ENCODE measurements at regions not wholly inside any gene's neighbourhood (a gene's known extent, or its start where the extent isn't known, plus 50 kb on each side); places are given as distances from the start of the nearest gene placed in this dataset.

DNA sequence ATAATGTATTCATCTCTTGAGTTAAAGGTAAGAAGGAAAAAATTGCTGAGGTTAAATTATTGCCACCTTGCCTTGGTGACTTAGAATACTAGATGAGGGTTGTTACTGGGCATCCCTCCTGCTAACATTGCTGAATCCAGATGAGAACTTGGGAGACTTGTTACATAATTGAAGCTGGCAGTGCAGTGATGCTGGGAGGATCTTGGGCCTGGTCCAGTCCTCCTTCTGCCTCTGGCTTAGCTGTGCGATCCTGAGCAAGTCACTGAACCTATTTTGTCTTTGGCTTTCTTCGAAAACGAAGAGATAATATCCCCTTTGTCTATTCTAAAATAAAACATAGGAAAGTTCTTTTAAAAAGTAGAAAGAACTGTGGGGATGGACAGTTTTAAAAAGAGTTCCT is 244.9 kb upstream of the NRIP1 start (continued):
- TF ChIP-seq, protein P1, sequence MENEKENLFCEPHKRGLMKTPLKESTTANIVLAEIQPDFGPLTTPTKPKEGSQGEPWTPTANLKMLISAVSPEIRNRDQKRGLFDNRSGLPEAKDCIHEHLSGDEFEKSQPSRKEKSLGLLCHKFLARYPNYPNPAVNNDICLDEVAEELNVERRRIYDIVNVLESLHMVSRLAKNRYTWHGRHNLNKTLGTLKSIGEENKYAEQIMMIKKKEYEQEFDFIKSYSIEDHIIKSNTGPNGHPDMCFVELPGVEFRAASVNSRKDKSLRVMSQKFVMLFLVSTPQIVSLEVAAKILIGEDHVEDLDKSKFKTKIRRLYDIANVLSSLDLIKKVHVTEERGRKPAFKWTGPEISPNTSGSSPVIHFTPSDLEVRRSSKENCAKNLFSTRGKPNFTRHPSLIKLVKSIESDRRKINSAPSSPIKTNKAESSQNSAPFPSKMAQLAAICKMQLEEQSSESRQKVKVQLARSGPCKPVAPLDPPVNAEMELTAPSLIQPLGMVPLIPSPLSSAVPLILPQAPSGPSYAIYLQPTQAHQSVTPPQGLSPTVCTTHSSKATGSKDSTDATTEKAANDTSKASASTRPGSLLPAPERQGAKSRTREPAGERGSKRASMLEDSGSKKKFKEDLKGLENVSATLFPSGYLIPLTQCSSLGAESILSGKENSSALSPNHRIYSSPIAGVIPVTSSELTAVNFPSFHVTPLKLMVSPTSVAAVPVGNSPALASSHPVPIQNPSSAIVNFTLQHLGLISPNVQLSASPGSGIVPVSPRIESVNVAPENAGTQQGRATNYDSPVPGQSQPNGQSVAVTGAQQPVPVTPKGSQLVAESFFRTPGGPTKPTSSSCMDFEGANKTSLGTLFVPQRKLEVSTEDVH (IDR thresholded peaks at IDR 0.05; ENCODE audit: low read depth, partially characterized antibody): no peak
- TF ChIP-seq BACH1 (tag; IDR thresholded peaks at IDR 0.05) (no peak), BRD9 (IDR thresholded peaks at IDR 0.05; ENCODE audit: low read depth, partially characterized antibody) (no peak), HDAC2 (IDR thresholded peaks at IDR 0.05) (no peak), MITF (IDR thresholded peaks at IDR 0.05) (no peak), ZSCAN32 (CRISPR knock-in tag; IDR thresholded peaks at IDR 0.05) (no peak)

DNA sequence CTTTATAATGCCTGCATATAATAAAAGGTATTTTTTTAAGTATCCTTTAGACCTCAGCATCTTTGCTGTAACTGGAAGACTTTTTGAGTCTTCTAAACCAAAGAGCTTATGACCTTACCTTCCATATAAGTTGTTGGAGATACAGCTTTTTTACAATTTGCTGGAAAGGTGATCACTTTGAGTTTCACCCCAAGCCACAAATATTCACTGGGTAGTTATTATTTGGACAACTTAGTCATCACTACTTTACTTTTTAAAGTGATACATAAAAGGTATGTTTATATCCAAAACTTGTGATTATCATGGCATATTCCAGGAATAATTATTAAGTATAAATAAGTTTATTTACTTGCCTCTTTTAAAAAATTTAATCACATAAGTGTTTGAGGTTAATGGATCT is 246.7 kb upstream of the NRIP1 start:
- Histone ChIP-seq H4K20me1 (replicated peaks; ENCODE audit: control insufficient read depth, insufficient read depth, low read length) (no peaks in the 10 kb centered on the region), H3K4me3 (no peak overlapping the region), H3K27me3 (ENCODE audit: control insufficient read depth in 2 of 2, insufficient read depth in 2 of 2, low read length in 2 of 2) (no peaks in the 10 kb centered on the region), H3K4me2 (ENCODE audit: insufficient read depth, low read length) (no peak overlapping the region), H3K79me2 (ENCODE audit: control insufficient read depth, insufficient read depth, low read length) (no peaks in the 10 kb centered on the region), H3K4me1 (replicated peaks in 1 of 2; ENCODE audit: control insufficient read depth in 2 of 2, insufficient read depth in 2 of 2, low read length in 2 of 2) (no peaks in the 10 kb centered on the region), H3K9me3 (replicated peaks; ENCODE audit: control insufficient read depth, insufficient read depth, low read depth, low read length) (no peaks in the 10 kb centered on the region), H3K9me1 (ENCODE audit: control insufficient read depth, insufficient read depth, low read length) (no peaks in the 10 kb centered on the region), H3K9ac (ENCODE audit: insufficient read depth in 1 of 2, low read depth in 2 of 2, low read length in 2 of 2) (no peak overlapping the region), H3K27ac (ENCODE audit: extremely low read depth, low read depth, low read length) (no peak overlapping the region), H3K36me3 (ENCODE audit: control insufficient read depth, insufficient read depth, low read length) (no peaks in the 10 kb centered on the region), H2AFZ (ENCODE audit: low read depth, low read length) (no peak overlapping the region)
- no peak for ATAC-seq
- DNase-seq (ENCODE audit: extremely low read depth in 1 of 4, low spot score in 3 of 4): no peak
- intact Hi-C loops (cut with micrococcal nuclease): no loop called here
- CTCF ChIA-PET (ENCODE audit: low intra/inter-chr PET ratio): no interaction called here
- no peak for FAIRE-seq
- POLR2A ChIA-PET: no interaction called here
- TF ChIP-seq, protein P2, sequence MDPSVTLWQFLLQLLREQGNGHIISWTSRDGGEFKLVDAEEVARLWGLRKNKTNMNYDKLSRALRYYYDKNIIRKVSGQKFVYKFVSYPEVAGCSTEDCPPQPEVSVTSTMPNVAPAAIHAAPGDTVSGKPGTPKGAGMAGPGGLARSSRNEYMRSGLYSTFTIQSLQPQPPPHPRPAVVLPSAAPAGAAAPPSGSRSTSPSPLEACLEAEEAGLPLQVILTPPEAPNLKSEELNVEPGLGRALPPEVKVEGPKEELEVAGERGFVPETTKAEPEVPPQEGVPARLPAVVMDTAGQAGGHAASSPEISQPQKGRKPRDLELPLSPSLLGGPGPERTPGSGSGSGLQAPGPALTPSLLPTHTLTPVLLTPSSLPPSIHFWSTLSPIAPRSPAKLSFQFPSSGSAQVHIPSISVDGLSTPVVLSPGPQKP (CRISPR knock-in tag; IDR thresholded peaks at IDR 0.05): no peak
- in situ Hi-C loops (cut with MboI): no loop called here
- no TSS peak for BruUV-seq (replicated peaks)
